ENCODE measurements at regions not wholly inside any gene's neighbourhood (a gene's known extent, or its start where the extent isn't known, plus 50 kb on each side); places are given as distances from the start of the nearest gene placed in this dataset.

- DNase-seq: no peak
Observed at GRCh38 chr20:61042506-61043385, 209.3 kb upstream of the CDH4 start.

DNA sequence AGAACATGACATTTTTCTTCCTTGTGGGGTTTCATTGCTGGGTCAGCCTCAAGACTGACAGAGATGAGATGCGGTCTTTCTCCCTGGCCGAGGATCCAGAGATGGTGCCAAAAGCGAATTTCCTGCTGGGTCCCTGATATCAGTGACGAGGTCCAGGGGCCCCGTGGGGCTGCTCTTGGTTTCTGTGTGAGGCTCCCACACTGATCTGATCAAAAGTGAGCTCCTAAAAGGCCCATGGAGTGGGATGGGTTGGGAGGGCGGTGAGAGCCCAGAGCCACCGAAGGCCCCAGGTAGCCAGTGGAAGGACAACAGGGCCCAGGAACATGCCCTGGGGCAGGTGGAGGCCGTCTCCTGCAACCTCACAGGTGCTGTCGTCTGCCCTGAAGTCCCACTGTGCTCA, 208.4 kb upstream of the CDH4 start:
- DNase-seq: no peak

DNA sequence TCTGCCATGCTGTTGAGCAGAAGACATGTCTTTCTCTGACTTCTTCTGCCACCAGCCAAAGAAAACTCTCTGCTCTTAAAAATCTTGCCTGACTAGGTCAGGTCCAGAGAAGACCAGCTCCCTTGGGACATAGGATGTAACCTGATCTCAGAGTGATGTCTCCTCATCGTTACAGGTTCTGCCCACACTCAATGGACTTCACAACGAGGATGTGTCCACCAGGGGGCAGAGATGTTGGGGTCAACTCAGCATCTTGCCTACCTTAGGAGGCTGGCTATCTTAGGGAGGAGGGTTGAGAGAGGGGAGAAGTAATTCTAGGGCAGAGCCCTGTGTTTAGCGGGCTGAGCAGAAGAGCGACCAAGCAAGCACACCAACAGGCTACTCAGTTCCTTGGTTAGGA, 207.6 kb upstream of the CDH4 start:
- DNase-seq: no peak

DNA sequence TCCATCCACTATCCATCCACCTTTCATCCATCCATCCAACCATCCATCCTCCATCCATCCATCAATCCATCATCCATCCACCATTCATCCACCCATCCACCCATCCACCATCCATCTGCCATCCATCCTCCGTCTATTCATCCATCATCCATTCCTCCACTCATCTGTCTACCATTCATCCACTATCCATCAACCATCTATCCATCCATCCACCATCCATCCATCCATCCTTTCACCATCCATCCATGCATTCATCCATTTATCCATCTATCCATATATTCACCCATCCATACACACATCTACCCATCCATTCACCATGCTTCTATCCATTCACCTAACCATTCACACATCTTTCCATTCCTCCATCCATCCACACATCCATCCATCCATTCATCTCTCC, 207.0 kb upstream of the CDH4 start:
- no peak for DNase-seq

GRCh38 chr20:61045876-61046585, 206.0 kb upstream of the CDH4 start:
- no peak for DNase-seq

DNA sequence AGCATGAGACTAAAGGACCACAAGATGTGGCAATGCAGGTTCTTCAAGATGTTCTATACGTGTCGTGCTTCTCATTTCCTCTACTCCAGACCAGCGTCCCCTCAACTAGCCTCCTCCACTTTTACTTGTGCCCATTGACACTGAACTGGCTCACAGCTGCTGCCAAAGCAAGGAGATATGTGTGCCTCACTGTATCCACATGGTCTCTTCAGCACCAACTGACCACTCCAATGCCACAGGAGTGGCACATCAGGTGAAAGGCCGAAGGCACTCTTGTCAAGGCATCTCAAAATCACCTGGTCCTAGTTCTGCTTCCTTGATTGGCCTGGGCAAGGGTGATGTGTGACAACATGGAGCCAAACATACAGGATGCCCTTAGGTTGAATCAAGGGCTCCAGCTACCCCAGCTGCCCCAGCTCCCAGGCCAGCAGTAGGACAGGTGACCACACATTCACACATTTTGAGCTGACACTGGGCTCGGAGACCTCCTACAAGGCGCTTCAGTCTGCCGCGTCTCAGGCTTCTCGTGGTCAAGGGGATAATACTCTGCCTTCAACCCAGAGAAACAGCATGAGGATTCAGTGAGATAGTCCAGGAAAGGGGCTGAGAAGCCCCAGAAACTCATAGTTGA, 205.2 kb upstream of the CDH4 start:
- DNase-seq: no peak

- no peak for DNase-seq
Observed at GRCh38 chr20:61047515-61047914, 204.5 kb upstream of the CDH4 start.

DNA sequence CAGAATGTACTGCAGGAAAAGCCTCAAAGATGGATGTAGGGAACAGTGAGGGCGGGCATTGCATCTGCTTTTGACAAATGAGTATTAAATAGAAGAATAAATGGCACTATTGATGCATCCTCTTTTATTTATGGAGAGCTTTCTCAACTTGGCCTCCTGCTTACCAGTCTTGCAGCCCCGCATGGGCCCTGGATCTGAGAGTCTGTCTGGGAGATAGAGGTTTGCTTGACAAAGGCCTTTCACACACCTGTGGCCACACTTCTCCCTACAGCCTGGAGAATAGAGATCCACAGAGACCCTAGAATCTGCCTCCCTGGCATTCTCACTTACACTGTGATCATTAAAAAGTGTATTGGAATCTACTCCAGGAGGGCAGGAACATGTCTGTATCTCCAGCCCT, 203.8 kb upstream of the CDH4 start:
- no peak for DNase-seq

DNA sequence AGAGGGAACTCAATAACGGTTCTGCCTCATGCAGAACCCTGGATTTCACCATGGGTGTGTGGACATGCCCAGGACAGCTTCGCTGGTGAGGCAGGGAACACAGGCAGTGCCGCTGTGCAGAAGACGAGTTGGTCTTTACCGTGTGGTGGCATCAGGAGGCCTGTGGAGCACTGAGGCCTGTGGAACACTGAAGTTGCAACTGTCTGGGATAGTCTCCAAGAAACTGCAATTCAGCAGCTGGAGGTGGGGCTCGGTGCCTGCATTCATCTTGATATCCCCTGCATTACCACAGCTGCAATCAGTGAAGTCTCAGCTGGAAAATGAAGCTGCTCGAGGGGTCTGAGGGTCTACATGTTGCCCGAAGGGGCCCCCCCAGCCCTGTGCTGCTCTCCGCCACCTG, 202.4 kb upstream of the CDH4 start:
- no peak for DNase-seq

DNA sequence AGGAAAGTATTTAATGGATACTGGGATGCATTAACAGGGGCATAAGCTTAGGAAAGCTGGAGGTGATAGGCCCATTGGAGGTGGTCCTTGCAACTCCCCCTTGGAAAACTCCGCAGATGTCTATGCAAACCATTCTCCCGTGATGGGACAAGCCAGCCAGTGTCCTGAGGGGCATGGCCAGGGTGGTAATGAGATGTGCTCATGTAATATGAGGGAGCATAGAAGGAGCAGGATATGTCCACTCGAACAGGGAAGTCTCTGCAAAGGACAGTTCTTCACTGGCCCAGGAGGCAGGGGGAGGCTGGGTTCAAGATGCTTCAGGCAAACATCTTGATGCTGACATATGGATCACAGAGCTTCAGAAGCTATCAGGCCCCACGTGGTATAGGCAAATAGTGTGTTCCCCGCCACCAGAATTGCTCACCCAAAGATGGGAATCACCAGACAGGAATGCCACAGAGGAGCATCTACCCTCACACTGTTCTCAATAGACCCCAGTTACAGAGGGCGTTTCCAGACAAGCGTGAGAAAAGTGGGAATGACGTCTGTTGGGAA, 201.6 kb upstream of the CDH4 start:
- DNase-seq: no peak

GRCh38 chr20:61052195-61052750, 199.8 kb upstream of the CDH4 start:
- DNase-seq: no peak

GRCh38 chr20:61052776-61053442, 199.2 kb upstream of the CDH4 start:
- no peak for DNase-seq

DNA sequence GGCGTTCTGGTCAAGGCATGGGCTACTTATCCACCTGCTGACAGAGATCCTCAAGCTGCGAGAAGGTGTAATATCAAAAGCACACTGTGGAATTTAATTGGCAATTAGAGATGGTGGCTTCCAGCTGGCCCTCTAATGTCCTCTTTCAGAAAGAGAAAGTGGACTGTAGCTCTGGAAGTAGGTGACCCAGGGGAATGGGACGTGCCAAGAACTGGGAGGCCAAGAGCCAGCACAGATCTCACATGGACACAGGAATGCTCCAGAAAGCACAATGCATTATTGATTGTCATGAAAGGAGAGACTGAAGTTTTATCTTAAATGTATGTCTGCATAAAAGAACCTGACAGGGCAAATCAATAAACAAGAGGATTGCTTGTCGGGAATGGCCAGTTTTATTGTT, 198.6 kb upstream of the CDH4 start:
- DNase-seq: no peak

GRCh38 chr20:61053889-61054288, 198.2 kb upstream of the CDH4 start:
- DNase-seq: no peak

DNA sequence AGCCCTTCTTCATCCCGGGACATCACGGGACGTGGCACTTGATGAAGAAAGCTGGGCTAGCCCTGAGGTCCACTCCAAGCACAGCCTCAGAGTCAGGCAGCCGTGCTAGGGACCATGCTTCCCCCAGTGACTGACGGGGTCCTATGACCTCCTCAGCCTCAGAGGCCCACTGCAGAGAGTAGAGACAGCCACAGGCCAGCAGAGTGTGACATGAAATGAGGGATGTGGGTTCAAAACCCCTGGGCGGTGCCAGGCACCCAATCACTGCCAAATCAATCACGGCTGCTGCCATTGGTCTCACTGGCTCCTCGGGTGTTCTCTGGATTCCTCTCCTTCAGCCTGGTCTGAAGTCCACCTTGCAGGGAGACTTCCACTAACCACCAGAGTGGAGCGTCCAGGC, 197.7 kb upstream of the CDH4 start:
- no peak for DNase-seq

- no peak for DNase-seq
Observed at GRCh38 chr20:61055180-61056010, 196.7 kb upstream of the CDH4 start.

DNA sequence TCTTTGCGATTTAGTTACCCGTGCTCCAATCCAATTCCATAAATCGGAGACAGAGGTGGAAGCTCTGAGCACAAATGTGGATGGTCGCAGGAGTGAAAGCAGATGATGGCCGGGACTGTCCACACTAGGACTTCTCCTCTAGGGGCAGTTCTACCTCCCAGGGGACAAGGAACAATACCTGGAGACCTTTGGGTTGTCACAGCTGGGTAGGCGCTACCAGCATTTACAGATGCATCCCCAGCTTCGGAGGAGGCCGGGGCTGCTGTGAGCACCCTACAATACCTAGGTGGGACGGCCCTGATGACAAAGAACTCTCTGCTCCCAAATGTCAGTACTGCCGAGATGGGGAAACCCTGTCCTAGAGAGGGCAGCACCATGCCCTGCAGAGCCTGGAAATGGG, 195.9 kb upstream of the CDH4 start:
- no peak for DNase-seq

DNA sequence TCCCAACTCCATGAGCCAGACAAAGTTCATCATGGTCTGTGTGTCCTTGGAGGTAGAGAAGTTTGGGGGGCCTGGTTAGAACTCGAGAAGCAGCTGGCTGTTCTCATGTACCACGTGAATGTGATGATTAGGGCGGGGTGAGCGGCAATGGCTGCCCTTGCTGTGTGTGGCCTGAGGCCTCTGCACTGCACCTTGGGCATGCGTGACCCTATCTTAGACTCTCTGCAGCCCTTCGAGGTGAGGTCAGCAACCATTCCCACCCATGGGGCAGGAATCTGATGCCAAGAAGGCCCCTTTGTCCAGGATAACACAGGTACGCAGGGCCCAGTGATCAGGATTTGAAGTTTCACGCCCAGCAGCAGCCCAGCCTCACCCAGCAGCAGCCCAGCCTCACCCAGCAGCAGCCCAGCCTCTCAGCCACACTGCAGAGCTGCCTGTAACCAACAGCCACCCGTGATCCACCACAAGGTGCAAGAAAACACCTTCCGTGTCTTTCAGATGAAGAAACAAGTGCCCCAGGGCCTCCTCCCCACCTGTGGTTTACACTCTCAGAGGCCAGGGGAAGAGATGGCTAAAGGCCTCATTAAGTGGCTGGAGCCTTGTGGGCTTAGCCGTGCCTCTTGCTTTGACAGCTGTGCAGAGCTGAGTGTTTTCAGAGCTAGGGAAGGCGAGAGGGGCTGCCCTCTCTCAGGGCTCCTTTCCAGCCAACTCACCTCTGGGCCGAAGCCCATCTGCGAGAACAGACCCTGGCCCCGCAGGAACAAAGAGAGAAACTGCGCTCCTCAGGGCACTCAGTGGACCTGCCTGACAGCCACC, 195.2 kb upstream of the CDH4 start:
- DNase-seq: no peak

- DNase-seq: no peak
Observed at GRCh38 chr20:61057443-61058121, 194.5 kb upstream of the CDH4 start.

DNA sequence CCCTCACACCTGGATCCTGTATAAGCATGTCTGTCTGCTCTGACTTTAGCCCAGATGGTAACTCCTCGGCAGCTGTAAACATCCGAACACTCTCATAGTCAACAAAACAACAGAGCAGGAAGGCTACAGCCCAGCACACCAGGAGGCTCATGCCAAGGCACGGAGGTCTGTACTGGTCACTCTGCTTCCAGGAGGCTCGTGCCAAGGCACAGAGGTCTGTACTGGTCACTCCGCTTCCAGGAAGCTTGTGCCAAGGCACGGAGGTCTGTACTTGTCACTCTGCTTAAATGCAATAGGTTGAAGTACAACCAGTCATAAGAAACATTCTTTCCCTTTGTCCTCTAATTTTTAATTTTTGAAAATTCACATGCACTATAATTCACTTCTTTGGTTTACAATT, 190.1 kb upstream of the CDH4 start:
- DNase-seq: no peak
